GM12875 (cell line): ENCODE measurements at regions not wholly inside any gene's neighbourhood (a gene's known extent, or its start where the extent isn't known, plus 50 kb on each side); places are given as distances from the start of the nearest gene placed in this dataset.

Source experiments
- H3K4me3 ChIP-seq: one replicate; pipeline ENCODE4 v1.5.1; 2011; ENCODE audit warnings: low read depth, low read length, control low read depth
- TF ChIP-seq, protein P1 (sequence below): IDR thresholded peaks from 2 replicates; pipeline ENCODE4 v1.5.1; 2011; ENCODE audit warnings: low read depth, mild to moderate bottlenecking, control low read depth, inconsistent platforms, low read length, moderate library complexity, borderline replicate concordance; ENCODE audit not compliant: insufficient read depth

DNA sequence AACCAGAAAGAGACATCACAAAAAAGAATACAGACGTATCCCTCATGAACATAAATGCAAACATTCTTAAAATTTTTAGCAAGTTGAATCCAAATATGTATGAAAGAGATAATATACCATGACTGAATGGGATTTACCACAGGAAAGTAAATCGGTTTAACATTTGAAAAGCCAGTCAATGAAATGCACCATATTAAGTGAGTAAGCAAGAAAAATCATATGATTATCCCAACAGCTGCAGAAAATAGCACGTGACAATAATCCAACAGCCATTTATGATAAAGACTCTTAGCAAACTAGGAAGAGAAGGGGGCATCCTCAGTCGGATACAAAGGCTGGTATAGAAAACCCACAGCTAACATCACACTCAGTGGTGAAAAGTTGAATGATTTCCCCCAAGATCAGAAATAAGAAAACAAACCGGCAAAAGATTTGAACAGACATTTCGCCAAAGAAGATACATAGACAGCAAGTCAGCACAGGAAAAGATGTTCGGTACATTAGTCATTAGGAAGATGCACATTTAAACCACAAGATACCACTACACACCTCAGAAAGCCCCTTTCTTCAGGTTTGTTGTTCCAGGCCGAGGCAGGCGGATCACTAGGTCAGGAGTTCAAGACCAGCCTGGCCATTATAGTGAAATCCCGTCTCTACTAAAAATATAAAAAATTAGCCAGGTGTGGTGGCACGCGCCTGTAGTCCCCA lies 144.3 kb downstream of the INHBB start:
- TF ChIP-seq, protein P1, sequence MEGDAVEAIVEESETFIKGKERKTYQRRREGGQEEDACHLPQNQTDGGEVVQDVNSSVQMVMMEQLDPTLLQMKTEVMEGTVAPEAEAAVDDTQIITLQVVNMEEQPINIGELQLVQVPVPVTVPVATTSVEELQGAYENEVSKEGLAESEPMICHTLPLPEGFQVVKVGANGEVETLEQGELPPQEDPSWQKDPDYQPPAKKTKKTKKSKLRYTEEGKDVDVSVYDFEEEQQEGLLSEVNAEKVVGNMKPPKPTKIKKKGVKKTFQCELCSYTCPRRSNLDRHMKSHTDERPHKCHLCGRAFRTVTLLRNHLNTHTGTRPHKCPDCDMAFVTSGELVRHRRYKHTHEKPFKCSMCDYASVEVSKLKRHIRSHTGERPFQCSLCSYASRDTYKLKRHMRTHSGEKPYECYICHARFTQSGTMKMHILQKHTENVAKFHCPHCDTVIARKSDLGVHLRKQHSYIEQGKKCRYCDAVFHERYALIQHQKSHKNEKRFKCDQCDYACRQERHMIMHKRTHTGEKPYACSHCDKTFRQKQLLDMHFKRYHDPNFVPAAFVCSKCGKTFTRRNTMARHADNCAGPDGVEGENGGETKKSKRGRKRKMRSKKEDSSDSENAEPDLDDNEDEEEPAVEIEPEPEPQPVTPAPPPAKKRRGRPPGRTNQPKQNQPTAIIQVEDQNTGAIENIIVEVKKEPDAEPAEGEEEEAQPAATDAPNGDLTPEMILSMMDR = no peak
- no peak overlapping the region for H3K4me3 ChIP-seq

DNA sequence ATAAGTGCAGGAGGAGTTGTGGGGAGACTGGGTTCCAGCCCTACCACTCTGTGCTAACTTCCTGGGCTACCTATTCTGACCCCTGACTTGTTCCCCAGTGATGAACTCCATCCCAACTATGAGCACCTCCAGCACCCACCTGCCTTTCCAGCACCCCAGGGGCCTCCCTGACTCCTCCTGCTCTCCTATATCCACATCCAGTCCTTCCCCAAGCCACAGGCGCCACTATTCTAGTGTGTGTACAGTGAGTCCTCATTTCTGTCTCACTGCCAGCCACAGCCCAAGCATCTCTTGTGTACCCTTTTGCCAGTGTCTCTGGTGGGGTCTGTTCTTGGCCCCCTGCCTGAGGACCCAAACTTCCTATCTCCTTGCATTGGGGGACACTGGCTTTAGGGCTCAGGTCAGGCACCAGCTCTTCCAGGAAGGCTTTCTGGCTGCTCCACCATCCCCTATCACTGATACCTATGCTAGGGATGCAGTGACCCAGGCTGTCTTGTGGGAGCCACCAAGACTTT lies 145.2 kb downstream of the INHBB start:
- no peak overlapping the region for H3K4me3 ChIP-seq
- TF ChIP-seq, protein P1 = no peak

DNA sequence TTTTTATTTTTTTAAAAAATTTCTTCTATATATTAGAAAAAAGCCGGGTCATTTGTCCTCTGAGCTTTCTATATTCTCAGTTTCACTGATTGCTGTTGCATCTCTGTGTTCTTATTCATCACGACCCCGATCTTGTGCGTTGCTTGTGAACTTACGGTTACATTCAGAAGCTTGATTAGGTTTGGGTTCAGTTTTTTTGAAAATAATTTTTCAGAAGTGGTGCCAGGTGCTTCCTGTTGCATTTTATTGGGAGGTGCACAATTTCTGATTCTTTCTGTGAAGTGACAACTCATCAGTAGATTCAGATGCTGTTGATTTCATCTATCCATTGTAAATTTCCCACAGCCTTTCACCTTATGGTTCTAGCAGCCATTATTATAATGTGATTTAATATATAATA lies 147.3 kb downstream of the INHBB start:
- TF ChIP-seq, protein P1 = no peak
- no peak overlapping the region for H3K4me3 ChIP-seq

DNA sequence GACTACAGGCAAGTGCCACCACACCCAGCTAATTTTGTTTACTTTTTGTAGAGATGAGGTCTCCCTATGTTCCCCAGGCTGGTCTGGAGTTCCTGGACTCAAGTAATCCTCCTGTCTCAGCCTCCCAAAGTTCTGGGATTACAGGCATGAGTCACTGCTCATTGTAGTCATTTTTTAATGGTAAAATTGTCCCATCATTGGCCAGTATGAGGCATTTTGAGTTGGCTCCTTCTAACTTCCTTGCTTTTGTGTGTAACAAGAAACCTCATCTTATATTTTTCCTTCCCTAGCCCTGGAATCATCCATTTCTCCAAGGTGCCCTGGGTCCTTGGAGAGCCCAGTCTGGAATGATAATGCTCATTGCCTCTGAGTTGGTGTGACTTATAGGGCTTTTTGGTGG lies 148.5 kb downstream of the INHBB start:
- TF ChIP-seq, protein P1 = no peak
- H3K4me3 ChIP-seq = no peak overlapping the region

DNA sequence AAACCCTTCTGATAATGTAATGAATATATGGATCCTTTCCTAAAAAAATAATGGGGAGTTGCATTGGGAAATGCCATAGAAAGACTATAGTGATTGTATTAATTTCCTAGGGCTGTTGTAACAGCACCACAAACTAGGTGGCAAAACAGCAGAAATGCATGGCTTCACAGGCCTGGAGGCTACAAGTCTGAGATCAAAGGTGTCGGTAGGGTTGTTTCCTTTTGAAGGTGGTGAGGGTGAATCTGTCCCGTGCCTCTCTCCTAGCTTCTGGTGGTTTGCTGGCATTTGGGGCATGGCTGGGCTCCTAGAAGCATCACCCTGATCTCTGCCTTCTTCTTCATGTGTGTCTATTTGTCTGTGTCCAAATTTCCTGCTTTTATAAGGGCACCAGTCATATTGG lies 149.7 kb downstream of the INHBB start:
- TF ChIP-seq, protein P1 = no peak
- no peak overlapping the region for H3K4me3 ChIP-seq

DNA sequence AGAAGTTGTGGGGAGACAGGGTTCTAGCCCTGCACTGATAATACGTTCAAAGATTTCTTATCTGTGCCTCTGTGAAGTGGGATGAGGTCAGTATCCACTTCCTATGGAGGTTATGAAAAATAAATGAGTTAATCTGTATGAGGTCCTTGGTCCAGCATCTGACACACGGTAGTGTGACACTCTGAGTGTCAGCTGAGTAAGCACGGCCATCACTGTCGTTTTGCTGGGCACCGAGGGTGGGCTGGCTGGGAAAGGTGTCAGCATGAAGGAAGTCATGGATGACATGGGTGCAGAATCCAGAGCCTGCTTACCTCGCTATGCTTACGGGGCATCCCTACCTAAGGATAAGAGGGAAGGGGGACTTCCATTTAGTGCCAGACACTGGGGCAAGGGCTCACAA lies 150.3 kb downstream of the INHBB start:
- H3K4me3 ChIP-seq = no peak overlapping the region
- TF ChIP-seq, protein P1 = no peak

DNA sequence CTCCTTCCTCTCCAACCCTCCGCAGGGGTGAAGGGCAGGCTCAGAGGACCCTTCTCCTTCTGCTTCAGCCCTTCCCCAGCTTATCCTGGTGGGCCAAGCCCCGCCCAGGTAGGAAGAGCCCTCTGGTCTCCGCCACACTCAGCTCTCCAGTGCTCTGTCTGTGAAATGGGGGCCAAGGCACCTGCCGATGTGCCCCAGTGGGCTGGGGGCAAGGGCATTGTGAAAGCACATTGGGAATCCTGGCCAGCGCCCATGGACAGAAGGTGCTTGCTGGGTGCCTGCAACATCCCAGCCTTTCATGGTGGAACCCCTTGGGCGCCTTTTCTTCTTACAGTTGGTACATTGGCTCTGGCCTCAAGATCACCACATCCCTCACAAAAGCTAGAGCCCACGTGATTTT lies 150.8 kb downstream of the INHBB start:
- no peak overlapping the region for H3K4me3 ChIP-seq
- TF ChIP-seq, protein P1 = no peak
